GM23338 (cell line): ENCODE measurements at regions not wholly inside any gene's neighbourhood (a gene's known extent, or its start where the extent isn't known, plus 50 kb on each side); places are given as distances from the start of the nearest gene placed in this dataset.

Experiments used
- ATAC-seq: fragments of 200-7000 bp; cut with Tn5 transposase; 3 replicates; pipeline ENCODE4 v1.9.1; 2020
- DNase-seq: peaks from one replicate; pipeline ENCODE4 v3.0.0-alpha.2; 2015; ENCODE audit warnings: low spot score
- H2AFZ ChIP-seq: fragments of 200-600 bp; sonication (generic); 2 replicates; pipeline ENCODE4 v1.8.0; 2016; ENCODE audit warnings: antibody characterized with exemption, mild to moderate bottlenecking, moderate library complexity
- H3F3A ChIP-seq: fragments of 200-600 bp; sonication (generic); replicated peaks from 2 replicates; pipeline ENCODE4 v1.8.0; 2017; ENCODE audit warnings: antibody characterized with exemption, mixed run types, low read depth
- H3K27ac ChIP-seq: fragments of 200-600 bp; sonication (generic); 2 replicates; pipeline ENCODE4 v1.6.1; 2016; ENCODE audit warnings: low read depth
- H3K27me3 ChIP-seq: fragments of 200-600 bp; sonication (generic); 2 replicates; pipeline ENCODE4 v1.8.0; 2016; ENCODE audit warnings: mild to moderate bottlenecking, mixed run types, moderate library complexity; ENCODE audit not compliant: insufficient read depth
- H3K36me3 ChIP-seq: fragments of 200-600 bp; sonication (generic); 2 replicates; pipeline ENCODE4 v1.8.0; 2016; ENCODE audit warnings: mild to moderate bottlenecking; ENCODE audit not compliant: insufficient read depth
- H3K4me1 ChIP-seq: fragments of 200-600 bp; sonication (generic); 2 replicates; pipeline ENCODE4 v1.8.0; 2016; ENCODE audit warnings: mild to moderate bottlenecking, moderate library complexity; ENCODE audit not compliant: insufficient read depth
- H3K4me2 ChIP-seq: fragments of 200-600 bp; sonication (generic); 2 replicates; pipeline ENCODE4 v1.7.1; 2017; ENCODE audit warnings: mixed run types
- H3K4me3 ChIP-seq: fragments of 200-600 bp; sonication (generic); 2 replicates; pipeline ENCODE4 v1.6.1; 2016; ENCODE audit warnings: mixed run types
- H3K79me2 ChIP-seq: fragments of 200-600 bp; sonication (generic); replicated peaks from 2 replicates; pipeline ENCODE4 v1.8.0; 2017; ENCODE audit warnings: mild to moderate bottlenecking; ENCODE audit not compliant: insufficient read depth
- H3K9me2 ChIP-seq: fragments of 200-600 bp; sonication (generic); 2 replicates; pipeline ENCODE4 v1.8.0; 2017; ENCODE audit not compliant: insufficient read depth
- H4K20me1 ChIP-seq: fragments of 200-600 bp; sonication (generic); replicated peaks from 2 replicates; pipeline ENCODE4 v1.8.0; 2017; ENCODE audit warnings: mild to moderate bottlenecking; ENCODE audit not compliant: insufficient read depth
- H3K27ac Mint-ChIP-seq: 2 replicates; pipeline ENCODE4 v1.8.0; 2020; ENCODE audit warnings: inconsistent platforms, mild to moderate bottlenecking, moderate library complexity, mixed read lengths
- H3K27me3 Mint-ChIP-seq: 3 replicates; pipeline ENCODE4 v1.8.0; 2022; ENCODE audit warnings: low read depth, mild to moderate bottlenecking, moderate library complexity, mixed read lengths, inconsistent platforms; ENCODE audit not compliant: insufficient read depth, poor library complexity
- H3K36me3 Mint-ChIP-seq: 3 replicates; pipeline ENCODE4 v1.8.0; 2021; ENCODE audit warnings: low read depth, mild to moderate bottlenecking, inconsistent platforms, moderate library complexity, mixed read lengths
- H3K4me1 Mint-ChIP-seq: 3 replicates; pipeline ENCODE4 v1.8.0; 2020; ENCODE audit warnings: mild to moderate bottlenecking, inconsistent platforms, mixed read lengths
- H3K4me3 Mint-ChIP-seq: 3 replicates; pipeline ENCODE4 v1.8.0; 2021; ENCODE audit warnings: moderate library complexity, mild to moderate bottlenecking, inconsistent platforms, mixed read lengths
- H3K9me3 Mint-ChIP-seq: 3 replicates; pipeline ENCODE4 v1.8.0; 2020; ENCODE audit warnings: moderate library complexity, mild to moderate bottlenecking, inconsistent platforms, mixed read lengths
- EZH2 ChIP-seq: fragments of 200-600 bp; sonication (generic); IDR thresholded peaks from one replicate; pipeline ENCODE4 v1.8.0; 2017; ENCODE audit warnings: antibody characterized with exemption, mild to moderate bottlenecking, low read depth; ENCODE audit not compliant: unreplicated experiment
- EZH2phosphoT487 ChIP-seq: fragments of 200-600 bp; sonication (generic); IDR thresholded peaks from one replicate; pipeline ENCODE4 v1.8.1; 2018; ENCODE audit warnings: antibody characterized with exemption; ENCODE audit not compliant: unreplicated experiment
- JUNB ChIP-seq: IDR thresholded peaks from one replicate; pipeline ENCODE4 v1.6.1; 2016; ENCODE audit warnings: antibody characterized with exemption; ENCODE audit not compliant: unreplicated experiment
- NANOG ChIP-seq: IDR thresholded peaks from 2 replicates; pipeline ENCODE4 v1.6.1; 2016; ENCODE audit warnings: antibody characterized with exemption, borderline replicate concordance
- POLR2AphosphoS5 ChIP-seq: IDR thresholded peaks from 2 replicates; pipeline ENCODE4 v1.6.1; 2016; ENCODE audit warnings: antibody characterized with exemption, low read depth
- STAT1 ChIP-seq: IDR thresholded peaks from one replicate; pipeline ENCODE4 v1.6.1; 2016; ENCODE audit warnings: antibody characterized with exemption; ENCODE audit not compliant: unreplicated experiment
- ZNF114 ChIP-seq: fragments of 250-450 bp; sonication (Bioruptor Pico); IDR thresholded peaks from 2 replicates; pipeline ENCODE4 v1.5.0; 2020; ENCODE audit warnings: mild to moderate bottlenecking, moderate library complexity
- ZNF331 ChIP-seq: fragments of 250-450 bp; sonication (Bioruptor Pico); IDR thresholded peaks from 2 replicates; pipeline ENCODE4 v1.5.0; 2020; ENCODE audit warnings: low read depth, mild to moderate bottlenecking, moderate library complexity
- TF ChIP-seq, protein P1 (sequence below): IDR thresholded peaks from one replicate; pipeline ENCODE4 v1.6.1; 2018; ENCODE audit warnings: antibody characterized with exemption; ENCODE audit not compliant: unreplicated experiment
- TF ChIP-seq, protein P2 (sequence below): IDR thresholded peaks from 2 replicates; pipeline ENCODE4 v1.6.1; 2016; ENCODE audit warnings: antibody characterized with exemption
- TF ChIP-seq, protein P3 (sequence below): fragments of 250-450 bp; sonication (Bioruptor Pico); IDR thresholded peaks from 2 replicates; pipeline ENCODE4 v1.5.0; 2020; ENCODE audit warnings: mild to moderate bottlenecking, moderate library complexity
- TF ChIP-seq, protein P4 (sequence below), 2 experiments: fragments of 200-600 bp in 1 of 2; sonication (generic) in 1 of 2; conservative IDR thresholded peaks; 2 replicates each; pipeline versions ENCODE4 v1.5.1 to v1.6.1; 2016 to 2017; ENCODE audit warnings: antibody characterized with exemption in 2 of 2, low read depth in 2 of 2, mild to moderate bottlenecking in 2 of 2, moderate library complexity in 1 of 2

DNA sequence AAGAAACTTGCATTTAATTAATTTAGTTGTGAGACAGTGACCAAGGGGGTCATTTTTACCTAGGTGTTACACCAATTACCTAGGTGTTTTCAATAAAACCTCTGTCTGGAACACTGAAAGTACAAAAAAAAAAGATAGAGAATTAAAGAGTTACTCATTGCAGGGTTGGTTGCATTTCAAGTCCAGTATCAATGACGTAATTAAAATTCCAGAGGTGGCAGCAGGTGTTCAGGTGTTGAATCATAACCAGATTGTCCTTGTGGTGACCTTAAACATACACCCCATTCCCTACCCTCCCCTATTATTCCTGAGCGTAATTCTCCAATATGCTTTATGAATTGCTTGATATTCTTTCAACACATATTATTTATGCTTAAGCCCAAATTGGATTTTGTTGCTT lies 352.0 kb upstream of the SLC8A1 start:
- no peak for ATAC-seq
- TF ChIP-seq STAT1 (no peak), ZNF331 (CRISPR knock-in tag) (no peak), EZH2phosphoT487 (no peak), POLR2AphosphoS5 (no peak), ZNF114 (no peak), NANOG (no peak), EZH2 (no peak), JUNB (no peak)
- TF ChIP-seq, protein P1, sequence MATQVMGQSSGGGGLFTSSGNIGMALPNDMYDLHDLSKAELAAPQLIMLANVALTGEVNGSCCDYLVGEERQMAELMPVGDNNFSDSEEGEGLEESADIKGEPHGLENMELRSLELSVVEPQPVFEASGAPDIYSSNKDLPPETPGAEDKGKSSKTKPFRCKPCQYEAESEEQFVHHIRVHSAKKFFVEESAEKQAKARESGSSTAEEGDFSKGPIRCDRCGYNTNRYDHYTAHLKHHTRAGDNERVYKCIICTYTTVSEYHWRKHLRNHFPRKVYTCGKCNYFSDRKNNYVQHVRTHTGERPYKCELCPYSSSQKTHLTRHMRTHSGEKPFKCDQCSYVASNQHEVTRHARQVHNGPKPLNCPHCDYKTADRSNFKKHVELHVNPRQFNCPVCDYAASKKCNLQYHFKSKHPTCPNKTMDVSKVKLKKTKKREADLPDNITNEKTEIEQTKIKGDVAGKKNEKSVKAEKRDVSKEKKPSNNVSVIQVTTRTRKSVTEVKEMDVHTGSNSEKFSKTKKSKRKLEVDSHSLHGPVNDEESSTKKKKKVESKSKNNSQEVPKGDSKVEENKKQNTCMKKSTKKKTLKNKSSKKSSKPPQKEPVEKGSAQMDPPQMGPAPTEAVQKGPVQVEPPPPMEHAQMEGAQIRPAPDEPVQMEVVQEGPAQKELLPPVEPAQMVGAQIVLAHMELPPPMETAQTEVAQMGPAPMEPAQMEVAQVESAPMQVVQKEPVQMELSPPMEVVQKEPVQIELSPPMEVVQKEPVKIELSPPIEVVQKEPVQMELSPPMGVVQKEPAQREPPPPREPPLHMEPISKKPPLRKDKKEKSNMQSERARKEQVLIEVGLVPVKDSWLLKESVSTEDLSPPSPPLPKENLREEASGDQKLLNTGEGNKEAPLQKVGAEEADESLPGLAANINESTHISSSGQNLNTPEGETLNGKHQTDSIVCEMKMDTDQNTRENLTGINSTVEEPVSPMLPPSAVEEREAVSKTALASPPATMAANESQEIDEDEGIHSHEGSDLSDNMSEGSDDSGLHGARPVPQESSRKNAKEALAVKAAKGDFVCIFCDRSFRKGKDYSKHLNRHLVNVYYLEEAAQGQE = no peak
- TF ChIP-seq, protein P2, sequence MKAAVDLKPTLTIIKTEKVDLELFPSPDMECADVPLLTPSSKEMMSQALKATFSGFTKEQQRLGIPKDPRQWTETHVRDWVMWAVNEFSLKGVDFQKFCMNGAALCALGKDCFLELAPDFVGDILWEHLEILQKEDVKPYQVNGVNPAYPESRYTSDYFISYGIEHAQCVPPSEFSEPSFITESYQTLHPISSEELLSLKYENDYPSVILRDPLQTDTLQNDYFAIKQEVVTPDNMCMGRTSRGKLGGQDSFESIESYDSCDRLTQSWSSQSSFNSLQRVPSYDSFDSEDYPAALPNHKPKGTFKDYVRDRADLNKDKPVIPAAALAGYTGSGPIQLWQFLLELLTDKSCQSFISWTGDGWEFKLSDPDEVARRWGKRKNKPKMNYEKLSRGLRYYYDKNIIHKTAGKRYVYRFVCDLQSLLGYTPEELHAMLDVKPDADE = no peak
- TF ChIP-seq, protein P3, sequence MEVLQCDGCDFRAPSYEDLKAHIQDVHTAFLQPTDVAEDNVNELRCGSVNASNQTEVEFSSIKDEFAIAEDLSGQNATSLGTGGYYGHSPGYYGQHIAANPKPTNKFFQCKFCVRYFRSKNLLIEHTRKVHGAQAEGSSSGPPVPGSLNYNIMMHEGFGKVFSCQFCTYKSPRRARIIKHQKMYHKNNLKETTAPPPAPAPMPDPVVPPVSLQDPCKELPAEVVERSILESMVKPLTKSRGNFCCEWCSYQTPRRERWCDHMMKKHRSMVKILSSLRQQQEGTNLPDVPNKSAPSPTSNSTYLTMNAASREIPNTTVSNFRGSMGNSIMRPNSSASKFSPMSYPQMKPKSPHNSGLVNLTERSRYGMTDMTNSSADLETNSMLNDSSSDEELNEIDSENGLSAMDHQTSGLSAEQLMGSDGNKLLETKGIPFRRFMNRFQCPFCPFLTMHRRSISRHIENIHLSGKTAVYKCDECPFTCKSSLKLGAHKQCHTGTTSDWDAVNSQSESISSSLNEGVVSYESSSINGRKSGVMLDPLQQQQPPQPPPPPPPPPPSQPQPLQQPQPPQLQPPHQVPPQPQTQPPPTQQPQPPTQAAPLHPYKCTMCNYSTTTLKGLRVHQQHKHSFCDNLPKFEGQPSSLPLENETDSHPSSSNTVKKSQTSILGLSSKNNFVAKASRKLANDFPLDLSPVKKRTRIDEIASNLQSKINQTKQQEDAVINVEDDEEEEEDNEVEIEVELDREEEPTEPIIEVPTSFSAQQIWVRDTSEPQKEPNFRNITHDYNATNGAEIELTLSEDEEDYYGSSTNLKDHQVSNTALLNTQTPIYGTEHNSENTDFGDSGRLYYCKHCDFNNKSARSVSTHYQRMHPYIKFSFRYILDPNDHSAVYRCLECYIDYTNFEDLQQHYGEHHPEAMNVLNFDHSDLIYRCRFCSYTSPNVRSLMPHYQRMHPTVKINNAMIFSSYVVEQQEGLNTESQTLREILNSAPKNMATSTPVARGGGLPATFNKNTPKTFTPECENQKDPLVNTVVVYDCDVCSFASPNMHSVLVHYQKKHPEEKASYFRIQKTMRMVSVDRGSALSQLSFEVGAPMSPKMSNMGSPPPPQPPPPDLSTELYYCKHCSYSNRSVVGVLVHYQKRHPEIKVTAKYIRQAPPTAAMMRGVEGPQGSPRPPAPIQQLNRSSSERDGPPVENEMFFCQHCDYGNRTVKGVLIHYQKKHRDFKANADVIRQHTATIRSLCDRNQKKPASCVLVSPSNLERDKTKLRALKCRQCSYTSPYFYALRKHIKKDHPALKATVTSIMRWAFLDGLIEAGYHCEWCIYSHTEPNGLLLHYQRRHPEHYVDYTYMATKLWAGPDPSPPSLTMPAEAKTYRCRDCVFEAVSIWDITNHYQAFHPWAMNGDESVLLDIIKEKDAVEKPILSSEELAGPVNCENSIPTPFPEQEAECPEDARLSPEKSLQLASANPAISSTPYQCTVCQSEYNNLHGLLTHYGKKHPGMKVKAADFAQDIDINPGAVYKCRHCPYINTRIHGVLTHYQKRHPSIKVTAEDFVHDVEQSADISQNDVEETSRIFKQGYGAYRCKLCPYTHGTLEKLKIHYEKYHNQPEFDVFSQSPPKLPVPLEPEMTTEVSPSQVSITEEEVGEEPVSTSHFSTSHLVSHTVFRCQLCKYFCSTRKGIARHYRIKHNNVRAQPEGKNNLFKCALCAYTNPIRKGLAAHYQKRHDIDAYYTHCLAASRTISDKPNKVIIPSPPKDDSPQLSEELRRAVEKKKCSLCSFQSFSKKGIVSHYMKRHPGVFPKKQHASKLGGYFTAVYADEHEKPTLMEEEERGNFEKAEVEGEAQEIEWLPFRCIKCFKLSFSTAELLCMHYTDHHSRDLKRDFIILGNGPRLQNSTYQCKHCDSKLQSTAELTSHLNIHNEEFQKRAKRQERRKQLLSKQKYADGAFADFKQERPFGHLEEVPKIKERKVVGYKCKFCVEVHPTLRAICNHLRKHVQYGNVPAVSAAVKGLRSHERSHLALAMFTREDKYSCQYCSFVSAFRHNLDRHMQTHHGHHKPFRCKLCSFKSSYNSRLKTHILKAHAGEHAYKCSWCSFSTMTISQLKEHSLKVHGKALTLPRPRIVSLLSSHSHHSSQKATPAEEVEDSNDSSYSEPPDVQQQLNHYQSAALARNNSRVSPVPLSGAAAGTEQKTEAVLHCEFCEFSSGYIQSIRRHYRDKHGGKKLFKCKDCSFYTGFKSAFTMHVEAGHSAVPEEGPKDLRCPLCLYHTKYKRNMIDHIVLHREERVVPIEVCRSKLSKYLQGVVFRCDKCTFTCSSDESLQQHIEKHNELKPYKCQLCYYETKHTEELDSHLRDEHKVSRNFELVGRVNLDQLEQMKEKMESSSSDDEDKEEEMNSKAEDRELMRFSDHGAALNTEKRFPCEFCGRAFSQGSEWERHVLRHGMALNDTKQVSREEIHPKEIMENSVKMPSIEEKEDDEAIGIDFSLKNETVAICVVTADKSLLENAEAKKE (CRISPR knock-in tag) = no peak
- TF ChIP-seq, protein P4, sequence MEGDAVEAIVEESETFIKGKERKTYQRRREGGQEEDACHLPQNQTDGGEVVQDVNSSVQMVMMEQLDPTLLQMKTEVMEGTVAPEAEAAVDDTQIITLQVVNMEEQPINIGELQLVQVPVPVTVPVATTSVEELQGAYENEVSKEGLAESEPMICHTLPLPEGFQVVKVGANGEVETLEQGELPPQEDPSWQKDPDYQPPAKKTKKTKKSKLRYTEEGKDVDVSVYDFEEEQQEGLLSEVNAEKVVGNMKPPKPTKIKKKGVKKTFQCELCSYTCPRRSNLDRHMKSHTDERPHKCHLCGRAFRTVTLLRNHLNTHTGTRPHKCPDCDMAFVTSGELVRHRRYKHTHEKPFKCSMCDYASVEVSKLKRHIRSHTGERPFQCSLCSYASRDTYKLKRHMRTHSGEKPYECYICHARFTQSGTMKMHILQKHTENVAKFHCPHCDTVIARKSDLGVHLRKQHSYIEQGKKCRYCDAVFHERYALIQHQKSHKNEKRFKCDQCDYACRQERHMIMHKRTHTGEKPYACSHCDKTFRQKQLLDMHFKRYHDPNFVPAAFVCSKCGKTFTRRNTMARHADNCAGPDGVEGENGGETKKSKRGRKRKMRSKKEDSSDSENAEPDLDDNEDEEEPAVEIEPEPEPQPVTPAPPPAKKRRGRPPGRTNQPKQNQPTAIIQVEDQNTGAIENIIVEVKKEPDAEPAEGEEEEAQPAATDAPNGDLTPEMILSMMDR (conservative IDR thresholded peaks at IDR 0.05; ENCODE audit: low read depth in 2 of 2) = no peak

More for the DNA sequence above, 352.0 kb upstream of the SLC8A1 start:
- peaks cover 7% of the 10 kb centered on the region; the same call in 1 of the 3 replicates for H3K4me1 Mint-ChIP-seq
- Histone ChIP-seq H2AFZ (no peak overlapping the region), H3K27me3 (no peaks in the 10 kb centered on the region), H3K4me3 (no peak overlapping the region), H4K20me1 (no peaks in the 10 kb centered on the region), H3K4me2 (no peak overlapping the region), H3K79me2 (no peaks in the 10 kb centered on the region), H3K27ac (no peak overlapping the region), H3K36me3 (no peaks in the 10 kb centered on the region), H3F3A (no peaks in the 10 kb centered on the region), H3K9me2 (no peaks in the 10 kb centered on the region), H3K4me1 (no peaks in the 10 kb centered on the region)
- H3K9me3 Mint-ChIP-seq = no peaks in the 10 kb centered on the region
- no peak overlapping the region for H3K27ac Mint-ChIP-seq
- H3K27me3 Mint-ChIP-seq = peaks cover 3% of the 10 kb centered on the region
- no peaks in the 10 kb centered on the region for H3K36me3 Mint-ChIP-seq
- H3K4me3 Mint-ChIP-seq = no peak overlapping the region
- DNase-seq = no peak
